GM12892 (cell line): ENCODE measurements at regions not wholly inside any gene's neighbourhood (a gene's known extent, or its start where the extent isn't known, plus 50 kb on each side); places are given as distances from the start of the nearest gene placed in this dataset.

ENCODE experiments used
- POLR2A ChIP-seq: IDR thresholded peaks from 2 replicates; pipeline ENCODE4 v1.6.1; 2011; ENCODE audit warnings: low read depth, low read length, control low read depth
- POLR2AphosphoS5 ChIP-seq: IDR thresholded peaks from 2 replicates; pipeline ENCODE4 v1.6.1; 2011; ENCODE audit warnings: low read depth, low read length, control low read depth

GRCh38 chr6:169912266-169913095 lies 161.1 kb downstream of the ERMARD start:
- no peak for TF ChIP-seq POLR2A
- TF ChIP-seq POLR2AphosphoS5 = no peak
